ENCODE measurements at regions not wholly inside any gene's neighbourhood (a gene's known extent, or its start where the extent isn't known, plus 50 kb on each side); places are given as distances from the start of the nearest gene placed in this dataset.
A peak's percentile ranks its signal among the peaks of the same experiment; 100 is the strongest.

DNA sequence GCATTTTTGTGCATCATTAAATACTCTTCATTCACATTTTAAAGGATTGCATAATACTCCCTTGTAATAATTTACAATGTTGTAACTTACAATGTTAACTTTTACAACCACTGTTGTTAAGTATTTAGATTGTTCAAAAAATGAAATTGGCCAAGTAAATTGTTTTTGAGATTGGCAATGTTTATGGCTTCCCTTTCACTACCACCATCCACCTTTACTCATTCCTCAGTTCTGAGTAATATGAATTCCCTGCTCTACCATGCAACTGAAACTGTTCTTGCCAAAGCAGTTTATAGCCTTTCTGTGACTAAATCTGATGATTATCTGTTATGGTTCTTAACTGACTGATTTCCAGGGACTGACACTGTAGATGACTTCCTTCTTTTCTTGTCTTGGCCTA lies 80.5 kb upstream of the TMEM106B start:
- DNase-seq (ENCODE audit: low read depth) = peak; percentile 23

DNA sequence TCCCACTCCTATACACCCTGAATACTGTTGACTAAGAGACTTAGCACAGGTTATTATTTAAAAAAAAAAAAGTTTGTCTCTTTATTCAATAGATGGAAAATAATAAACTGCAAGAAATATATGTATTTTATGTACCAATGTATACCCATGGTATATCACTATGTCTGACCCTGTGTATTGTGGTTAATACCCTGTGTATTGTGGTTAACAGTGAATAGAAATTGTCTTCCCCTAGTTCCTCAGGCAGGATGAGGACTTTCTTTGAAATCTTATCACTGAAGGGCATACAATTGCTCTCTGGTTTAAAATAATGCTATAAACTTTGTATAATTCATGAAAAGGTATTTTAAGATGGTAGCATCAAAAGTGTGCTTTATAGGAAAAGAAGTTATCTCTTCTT lies 80.0 kb upstream of the TMEM106B start:
- no peak for DNase-seq (ENCODE audit: low read depth)

DNA sequence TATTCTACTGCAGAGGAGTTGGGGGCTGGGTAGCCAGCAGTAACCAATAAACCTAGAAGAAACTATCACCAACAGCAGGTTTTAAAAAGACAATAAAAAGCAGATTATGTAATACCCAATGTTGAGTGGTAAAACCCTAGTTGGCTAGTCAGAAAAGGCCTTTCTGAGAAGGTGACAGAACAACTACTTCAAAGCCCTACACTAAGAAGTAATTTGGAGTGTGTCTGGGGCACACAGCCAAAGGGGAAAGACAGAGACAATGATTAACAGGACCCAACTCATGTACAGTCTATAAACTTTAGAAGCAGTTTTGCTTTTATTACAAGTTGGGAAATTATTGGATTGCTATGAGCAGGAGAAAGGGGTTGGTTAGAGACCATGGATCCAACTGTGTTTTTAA lies 77.2 kb upstream of the TMEM106B start:
- no peak for DNase-seq (ENCODE audit: low read depth)

DNA sequence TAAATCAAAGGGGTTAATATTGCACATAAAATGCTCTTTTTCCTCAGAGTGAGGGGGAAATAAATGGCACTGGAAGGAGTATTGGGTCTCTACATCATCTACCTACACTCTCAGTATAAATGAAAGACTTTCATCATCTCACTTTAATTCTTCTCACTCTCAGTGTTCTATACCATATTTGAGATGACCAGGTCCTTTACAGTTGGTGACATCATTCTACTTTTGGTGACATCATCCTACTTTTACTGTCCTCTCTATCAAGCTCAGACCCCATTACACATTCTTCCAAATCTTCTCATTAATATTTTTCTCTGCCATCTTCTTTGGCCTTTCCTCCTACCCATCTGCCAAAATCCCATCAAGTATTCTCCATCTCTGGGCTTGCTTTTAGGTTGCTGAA lies 74.6 kb upstream of the TMEM106B start:
- no peak for DNase-seq (ENCODE audit: low read depth)

DNA sequence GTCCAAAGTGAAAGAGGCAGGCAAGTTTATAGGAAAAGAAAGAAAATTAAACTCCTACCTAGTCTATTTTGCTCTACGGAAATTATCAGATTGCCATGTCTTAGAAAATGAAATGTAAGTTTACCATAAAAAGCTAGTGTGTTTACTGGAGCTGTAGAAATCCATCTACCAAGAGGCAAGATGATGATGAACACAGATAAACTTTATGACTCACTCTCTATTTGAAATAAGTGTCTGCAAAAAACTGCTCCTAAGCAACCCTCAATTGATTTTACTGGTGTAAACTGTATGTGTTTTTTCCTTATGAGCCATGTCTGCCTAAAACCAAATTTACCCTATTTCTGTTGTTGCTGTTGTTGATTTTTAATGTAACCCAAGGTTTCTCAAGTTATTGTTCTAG lies 73.8 kb upstream of the TMEM106B start:
- no peak for DNase-seq (ENCODE audit: low read depth)

DNA sequence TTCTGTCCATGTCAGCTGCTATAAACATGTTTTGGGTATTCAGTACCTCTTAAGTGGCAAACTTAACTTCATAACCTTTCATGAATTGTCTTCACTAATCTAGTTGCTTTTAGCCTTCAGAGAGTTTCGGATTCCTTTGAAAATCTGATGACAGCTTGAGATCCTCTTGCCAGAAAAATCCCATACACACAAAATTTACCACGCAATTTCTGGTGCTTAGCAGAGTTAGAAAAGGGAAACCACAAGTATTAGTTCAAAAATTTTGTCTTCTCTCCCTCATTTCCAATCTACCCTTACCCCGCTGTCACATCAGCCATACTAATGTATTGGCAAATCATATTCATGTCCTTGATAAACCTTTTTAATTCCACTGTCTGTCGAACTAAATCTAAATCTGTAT lies 72.7 kb upstream of the TMEM106B start:
- no peak for DNase-seq (ENCODE audit: low read depth)

DNA sequence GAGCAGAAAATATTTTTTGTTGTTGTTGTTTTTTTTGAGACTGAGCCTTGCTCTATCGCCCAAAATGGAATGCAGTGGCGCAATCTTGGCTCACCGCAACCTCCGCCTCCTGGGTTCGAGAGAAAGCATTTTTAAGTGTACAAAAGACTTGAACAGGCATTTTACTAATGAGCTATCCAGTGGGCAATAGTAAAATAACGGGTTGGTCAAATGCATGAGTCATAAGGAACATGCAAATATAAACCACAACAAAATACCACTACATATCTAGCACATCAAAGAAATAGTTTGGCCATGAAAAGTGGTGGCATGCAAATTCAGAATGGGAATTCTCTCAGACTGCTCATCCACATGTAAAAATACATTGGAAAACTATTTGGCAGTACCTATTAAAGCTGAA lies 71.7 kb upstream of the TMEM106B start:
- DNase-seq (ENCODE audit: low read depth) = no peak

DNA sequence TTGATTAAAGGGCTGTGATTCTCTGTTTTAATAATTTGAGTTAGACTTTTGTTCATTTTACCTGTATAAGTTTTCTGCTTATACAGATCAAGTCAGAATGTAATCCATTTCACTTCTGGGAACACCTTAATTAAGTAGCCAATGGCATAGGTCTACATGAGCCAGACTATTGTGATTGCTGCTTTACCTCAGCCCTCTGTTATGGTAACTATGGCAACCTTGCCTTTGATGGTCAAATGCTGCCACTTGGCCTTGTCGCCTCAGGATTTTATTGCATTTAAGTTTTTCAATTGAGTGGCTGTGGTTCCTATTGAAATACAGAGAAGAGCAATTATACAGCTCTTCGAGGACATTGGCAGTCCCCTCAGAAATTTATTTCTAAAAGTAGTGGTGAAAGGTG lies 64.3 kb upstream of the TMEM106B start:
- DNase-seq (ENCODE audit: low read depth) = no peak

DNA sequence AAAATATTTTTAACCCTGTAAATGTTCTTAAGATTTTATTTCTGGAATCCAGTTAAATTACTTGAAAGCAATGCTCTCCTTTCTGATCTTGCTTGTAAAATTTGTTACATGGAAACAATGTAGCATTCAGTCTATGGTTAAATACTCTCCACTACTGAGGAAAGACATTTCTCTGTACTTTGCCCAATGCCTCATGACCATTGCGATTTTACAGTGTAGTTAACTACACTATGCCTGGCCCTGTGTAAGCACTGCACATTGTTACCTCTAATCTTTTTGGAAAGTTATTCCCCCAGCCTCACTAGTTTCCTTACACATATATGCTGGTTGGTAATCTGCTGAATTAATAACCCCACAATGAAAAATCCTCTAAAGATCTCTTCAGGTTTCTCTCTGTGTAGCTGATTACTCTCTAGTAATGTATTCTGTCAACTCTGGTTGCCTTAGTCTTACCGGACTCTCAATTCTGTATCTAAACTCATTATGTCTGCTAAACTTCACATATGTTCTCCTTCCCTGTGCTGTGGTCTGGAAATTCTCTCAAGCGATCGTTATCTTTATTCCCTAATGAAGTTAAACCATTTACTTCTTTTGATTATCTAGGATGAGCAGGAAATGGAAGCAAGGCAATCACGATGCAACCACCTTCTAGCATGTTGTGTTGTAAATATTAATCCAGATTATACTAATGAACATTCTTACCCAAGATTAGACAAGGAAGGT lies 58.7 kb upstream of the TMEM106B start:
- DNase-seq (ENCODE audit: low read depth) = no peak

DNA sequence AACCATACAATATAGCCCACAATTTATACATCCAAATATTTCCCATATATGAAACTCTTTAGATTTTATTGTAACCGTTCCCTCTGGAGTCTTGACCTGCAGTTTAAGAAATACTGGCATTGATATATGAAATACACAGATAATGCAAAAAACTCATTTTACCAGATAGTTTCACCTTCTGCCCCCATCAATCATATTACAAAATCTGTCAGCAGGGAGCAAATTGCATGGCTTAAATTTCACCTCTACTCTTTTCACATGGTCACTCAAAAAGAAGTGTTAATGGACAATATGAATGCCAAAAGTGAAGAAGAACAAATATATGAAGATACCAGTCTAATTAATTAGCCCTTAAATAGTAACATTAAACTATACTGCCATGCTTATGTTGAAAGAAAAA lies 57.0 kb upstream of the TMEM106B start:
- DNase-seq (ENCODE audit: low read depth) = no peak

DNA sequence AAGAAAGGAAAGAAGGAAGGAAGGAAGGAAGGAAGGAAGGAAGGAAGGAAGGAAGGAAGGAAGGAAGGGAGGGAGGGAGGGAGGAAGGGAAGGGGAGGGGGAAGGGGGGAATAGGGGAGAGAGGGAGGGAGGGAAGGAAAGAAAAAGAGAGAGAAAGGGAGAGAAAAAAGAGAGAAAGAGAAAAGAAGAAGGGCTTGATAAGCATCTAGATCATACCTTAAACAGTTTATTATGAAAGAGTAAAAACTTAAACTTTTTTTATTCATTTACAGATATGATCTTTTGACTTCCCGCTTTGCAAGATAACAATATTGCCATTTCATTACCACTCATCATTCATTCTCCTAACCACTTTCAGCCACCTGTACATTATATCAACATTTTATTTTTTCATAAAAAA lies 53.6 kb upstream of the TMEM106B start:
- DNase-seq (ENCODE audit: low read depth) = no peak

DNA sequence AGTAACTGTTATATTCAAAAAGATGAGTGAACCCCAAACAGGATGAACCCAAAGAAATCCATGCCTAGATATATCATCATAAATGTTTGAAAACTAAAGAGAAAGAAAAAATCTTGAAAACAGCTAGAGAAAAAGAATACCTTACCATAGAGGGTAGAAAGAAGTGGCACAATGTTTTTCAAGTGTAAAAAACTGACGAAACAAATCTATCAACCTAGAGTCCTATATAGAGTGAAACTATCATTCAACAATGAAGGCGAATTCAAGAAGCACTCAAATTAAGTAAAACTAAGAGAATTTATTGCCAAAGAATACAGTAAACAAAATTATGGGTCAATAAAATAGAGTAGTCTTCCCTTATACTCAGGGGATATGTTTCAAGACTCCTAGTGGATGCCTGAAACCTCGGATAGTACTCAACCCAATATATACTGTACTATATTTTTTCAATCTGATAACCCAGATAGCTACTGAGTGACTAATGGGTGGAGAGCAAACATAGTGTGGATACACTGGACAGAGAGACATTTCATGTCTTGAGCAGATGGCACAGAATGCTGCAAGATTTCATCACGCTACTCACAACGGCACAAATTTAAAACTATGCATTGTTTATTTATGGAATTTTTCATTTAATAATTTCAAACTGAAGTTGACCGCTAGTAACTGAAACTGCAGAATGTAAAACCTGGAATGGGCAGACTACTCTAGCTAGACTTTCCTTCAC lies 52.6 kb upstream of the TMEM106B start:
- DNase-seq (ENCODE audit: low read depth) = no peak

DNA sequence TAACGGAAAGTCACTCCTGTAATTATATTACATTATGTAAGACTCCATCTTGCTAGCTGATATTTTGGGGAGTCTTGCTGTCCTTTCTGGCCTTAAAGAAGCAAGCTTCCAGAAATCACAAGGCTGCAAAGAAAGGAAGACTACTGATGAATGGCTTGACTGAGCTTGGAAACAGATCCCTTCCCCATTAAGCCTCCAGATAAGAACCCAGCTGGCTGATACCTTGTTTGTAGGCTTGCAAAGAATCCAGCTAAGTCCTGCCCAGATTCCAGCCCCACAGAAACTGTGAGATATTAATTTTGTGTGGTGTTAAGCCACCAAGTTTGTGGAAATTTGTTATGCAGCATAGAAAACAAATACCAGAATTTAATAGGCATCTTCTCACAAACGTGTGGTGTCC lies 49.9 kb upstream of the TMEM106B start:
- DNase-seq (ENCODE audit: low read depth) = no peak
